GM19468 (cell line): ENCODE measurements at regions not wholly inside any gene's neighbourhood (a gene's known extent, or its start where the extent isn't known, plus 50 kb on each side); places are given as distances from the start of the nearest gene placed in this dataset.
A peak's percentile ranks its signal among the peaks of the same experiment; 100 is the strongest.

Experiments used
- ATAC-seq: cut with Tn5 transposase; IDR thresholded peaks from one replicate; pipeline ENCODE4 v1.9.1; 2021; ENCODE audit warnings: mild to moderate bottlenecking, moderate library complexity, moderate number of reproducible peaks; ENCODE audit not compliant: unreplicated experiment; ENCODE audit errors: extremely low read depth

DNA sequence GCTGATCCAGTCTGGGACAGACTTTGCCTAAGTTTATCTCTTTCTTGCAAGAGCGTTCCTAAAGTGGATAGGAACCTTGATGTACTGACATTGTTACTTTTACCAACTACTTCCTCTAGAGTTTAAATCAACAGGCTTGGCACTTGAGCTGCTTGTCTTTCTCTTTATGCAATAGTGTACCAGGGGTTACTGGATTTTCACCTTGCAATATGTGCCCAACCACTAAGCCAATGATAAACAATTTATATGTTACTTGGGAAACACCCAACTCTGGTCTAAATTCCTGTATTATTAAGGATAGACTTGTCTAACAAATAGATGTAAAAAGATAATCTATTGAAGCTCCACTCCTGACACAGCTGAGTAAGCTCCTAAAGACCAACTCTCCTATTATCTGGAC is 470.2 kb downstream of the SH2D4B start:
- ATAC-seq: no peak

DNA sequence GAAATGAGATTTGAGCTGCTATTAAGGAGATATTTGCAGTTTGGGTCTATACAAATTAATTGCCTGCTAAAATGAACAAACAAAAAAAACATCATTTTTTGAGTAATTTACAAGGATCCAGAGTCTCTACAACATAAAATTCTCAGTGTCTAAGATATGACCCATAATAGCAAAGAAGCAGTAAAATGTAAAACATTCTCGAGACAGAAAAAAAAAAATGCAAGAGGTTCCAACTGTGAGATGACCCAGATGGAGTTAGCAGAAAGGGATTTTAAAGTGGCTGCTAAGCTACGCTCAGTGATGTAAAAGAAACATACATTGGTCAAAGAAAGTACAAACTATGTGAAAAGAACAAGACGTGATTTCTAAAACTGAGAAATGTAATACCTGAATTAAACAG is 471.0 kb downstream of the SH2D4B start:
- ATAC-seq: no peak

DNA sequence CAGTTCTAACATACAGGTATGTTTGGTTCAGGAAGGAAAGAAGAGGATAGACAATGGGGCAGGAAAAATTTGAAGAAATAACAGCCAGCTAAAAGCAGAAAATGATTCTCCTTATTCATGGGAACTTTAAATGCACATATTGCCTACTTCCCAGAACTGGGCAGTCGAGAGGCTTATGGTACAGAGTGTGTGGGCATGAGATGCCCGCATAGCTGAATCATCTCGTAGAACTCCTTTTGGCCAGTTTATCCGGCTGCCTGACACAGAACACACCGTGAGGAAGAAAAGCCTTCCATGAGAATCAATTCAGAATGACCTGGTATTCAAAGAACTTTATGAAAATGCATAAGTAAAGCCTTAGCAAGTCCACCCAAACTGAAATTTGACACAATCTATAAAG is 471.6 kb downstream of the SH2D4B start:
- ATAC-seq: no peak

DNA sequence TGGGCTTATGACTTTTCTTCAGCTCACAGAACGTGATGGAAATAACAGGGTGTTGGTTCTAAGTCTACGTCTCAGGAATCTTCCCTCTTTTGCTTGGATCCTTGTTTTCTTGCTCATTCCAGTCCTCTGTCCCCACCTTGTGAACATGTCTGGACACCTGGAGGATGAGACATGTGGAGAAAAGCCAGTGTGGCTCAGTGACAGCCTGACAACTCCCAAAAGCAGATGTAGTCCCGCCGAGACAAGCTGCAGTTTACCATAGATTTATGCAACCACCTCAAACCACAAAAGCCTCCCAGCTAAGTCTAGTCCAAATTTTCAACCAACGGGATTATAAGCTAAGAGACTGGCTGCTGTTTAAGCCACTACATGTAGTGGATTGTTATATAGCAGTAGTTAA is 476.1 kb downstream of the SH2D4B start:
- no peak for ATAC-seq

DNA sequence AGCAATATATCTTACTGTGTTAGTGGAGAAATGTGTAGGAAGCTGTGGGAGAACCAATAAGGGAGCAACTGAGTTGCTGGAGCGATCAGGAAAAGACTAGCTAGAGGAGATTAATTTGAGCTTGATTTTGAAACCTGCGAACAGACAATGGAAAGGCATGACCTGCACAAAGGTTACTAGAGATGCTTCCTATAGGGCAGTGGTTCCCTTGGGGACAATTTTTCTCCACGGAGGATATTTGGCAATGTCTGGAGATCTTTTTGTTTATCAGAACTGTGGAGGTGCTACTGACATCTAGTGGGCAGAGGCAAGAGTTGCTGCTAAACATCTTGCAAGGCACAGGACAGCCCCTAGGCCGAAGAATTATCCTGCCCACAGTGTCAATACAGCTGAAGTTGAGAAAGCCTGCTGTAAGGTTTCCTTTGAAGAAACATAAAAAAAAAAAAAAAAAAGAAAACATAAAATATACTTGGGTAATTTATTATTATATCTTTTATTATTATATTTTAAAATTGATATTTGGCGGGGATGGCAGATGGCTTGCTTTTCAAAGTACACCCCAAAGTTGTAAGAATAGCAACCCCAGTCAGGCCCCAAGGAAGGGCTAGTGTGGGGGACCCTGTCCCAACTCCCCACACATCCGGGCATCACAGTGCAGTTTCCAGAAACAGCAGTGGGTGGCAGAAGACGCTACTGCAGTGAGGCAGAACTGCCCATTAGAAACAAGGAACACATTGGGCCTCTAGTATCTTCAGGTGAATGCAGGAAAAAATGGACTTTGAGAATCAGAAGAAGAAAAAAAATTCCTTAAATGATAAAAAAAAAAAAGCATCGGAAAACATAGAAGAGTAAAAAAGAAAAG is 481.6 kb downstream of the SH2D4B start:
- peak; percentile 53 for ATAC-seq

- ATAC-seq: no peak
These were observed 483.9 kb downstream of the SH2D4B start for GRCh38 chr10:81021428-81022129.

- ATAC-seq: no peak
These were observed 488.9 kb downstream of the SH2D4B start for GRCh38 chr10:81026591-81026990.

GRCh38 chr10:81027223-81027622 is 489.5 kb downstream of the SH2D4B start:
- no peak for ATAC-seq

DNA sequence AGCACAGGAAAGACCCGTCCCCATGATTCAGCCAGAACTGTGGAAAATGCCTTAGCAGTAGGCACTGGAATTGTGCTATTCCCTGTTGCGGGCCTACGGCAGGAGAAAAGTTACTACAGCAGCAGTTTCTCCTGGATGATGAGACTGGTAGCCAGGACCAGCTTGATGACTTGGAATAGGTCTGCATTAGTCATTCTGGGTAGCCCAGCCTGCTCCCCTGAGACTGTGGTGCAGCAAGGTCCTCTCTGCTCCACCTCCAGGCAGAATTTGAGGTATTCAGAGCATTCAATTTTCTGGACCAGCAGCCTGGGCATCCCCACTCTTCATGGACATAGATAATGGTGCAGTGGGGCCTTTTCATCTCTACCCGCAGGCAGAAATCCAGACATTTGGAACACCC is 490.0 kb downstream of the SH2D4B start:
- ATAC-seq: no peak

GRCh38 chr10:81031774-81032173 is 494.1 kb downstream of the SH2D4B start:
- ATAC-seq: peak; percentile 62

GRCh38 chr10:81034383-81034782 is 496.7 kb downstream of the SH2D4B start:
- no peak for ATAC-seq

DNA sequence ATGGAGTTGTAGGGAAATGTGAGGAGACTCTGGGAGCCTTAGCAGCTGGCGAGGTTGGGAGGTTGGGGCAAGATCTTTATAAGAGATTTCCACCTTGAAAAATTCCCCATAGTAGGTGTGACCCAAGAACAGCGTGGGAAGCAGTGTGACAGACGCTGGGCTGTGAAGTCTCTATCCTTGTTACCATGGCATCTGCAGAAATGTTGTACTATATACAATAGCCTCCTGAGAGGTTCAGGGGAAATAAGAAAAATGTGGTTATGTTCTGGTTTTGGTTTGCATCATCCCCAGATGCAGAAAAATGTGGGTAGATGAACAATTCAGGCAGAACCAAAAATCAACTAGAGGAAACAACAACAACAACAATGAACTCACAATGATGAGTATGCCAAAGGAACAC is 498.6 kb downstream of the SH2D4B start:
- ATAC-seq: peak; percentile 47

DNA sequence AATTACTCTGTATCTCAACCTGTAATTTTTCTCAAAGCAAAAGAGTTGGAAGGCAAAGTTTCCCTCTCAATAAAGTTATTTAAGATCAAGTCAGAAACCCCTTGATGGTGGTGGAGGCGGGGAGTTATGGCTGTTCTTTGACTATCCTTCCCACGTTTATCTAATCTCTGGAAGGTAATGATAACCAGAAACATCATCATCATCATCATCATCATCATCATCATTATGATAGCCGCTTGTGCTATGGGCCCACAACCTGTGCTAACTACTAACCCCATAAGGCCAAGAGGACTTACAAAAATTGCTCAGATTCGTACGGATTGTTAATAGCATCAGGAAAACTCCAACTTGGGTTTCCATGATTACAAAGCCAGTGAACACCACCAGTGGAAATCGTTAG is 502.3 kb downstream of the SH2D4B start:
- no peak for ATAC-seq

DNA sequence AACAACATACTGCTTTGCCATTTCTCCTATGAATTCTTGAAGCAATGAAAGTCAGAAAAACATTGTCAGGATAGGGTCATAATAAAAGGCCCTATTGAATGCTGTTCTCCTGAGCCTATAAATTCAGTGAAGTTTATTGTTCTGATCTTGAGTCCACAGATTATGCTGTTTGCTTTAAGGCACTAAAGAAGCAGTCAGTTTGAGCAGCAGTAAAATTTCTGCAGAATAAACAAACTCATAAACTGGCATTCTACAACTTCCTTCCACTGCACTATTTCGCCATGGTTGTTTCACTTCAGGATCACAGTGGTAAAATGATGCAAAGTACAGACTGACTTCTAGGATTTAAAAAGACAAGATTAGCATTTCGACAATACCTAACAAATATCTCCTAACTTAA is 503.2 kb downstream of the SH2D4B start:
- ATAC-seq: no peak

DNA sequence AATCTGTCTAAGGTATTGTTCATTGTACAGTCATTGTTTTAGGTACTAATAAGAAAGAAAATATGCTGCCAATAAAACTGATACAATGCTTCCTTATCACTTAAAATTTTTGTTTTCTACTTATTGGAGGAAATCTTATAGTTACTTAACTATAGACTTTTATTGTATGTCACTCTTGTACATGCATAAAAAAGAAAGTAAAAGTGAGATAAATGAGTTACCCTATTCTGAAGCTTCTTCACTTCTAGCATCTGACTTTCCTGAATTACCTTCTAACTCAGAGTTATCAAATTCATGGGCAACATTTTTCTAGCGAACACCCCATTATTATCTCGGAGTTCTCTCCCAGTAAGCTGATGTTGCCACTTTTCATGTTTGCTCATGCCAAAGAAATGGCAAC is 504.9 kb downstream of the SH2D4B start:
- ATAC-seq: no peak

- no peak for ATAC-seq
These were observed 527.8 kb downstream of the SH2D4B start for GRCh38 chr10:81065474-81065873.

- ATAC-seq: no peak
These were observed 530.8 kb downstream of the SH2D4B start for GRCh38 chr10:81068460-81068859.

DNA sequence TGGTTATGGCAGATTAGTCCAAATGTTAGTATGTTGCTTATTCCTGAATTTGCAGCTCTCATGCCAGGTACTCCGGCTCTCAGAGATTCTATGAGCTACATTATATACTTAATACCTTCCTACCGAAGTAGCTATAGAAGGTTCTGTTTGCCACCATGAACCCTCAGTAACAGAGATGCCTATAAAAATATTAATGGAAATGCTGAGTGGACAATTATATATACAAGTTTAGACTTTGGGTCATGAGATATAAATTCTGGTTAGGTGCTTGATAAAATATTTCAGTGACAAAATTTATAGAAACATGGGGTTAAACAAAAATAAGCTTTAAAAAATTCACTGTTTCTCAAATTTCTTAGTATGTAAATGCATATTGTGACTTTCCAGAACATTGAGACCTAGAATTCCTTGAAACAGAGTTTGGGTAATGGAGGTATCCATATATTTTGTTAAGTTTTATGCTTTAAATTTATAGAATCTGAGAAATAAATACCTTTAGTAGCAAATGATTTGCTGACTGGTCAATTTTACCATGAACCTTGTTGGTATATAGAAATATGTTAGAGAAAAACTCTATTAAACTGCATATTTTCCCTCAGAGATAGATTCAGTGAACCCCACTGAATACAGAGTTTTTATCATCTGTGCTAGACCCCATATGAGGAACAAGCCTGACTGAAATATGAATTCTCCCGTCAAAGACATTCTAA is 533.5 kb downstream of the SH2D4B start:
- no peak for ATAC-seq

GRCh38 chr10:81073155-81073554 is 535.5 kb downstream of the SH2D4B start:
- ATAC-seq: no peak

DNA sequence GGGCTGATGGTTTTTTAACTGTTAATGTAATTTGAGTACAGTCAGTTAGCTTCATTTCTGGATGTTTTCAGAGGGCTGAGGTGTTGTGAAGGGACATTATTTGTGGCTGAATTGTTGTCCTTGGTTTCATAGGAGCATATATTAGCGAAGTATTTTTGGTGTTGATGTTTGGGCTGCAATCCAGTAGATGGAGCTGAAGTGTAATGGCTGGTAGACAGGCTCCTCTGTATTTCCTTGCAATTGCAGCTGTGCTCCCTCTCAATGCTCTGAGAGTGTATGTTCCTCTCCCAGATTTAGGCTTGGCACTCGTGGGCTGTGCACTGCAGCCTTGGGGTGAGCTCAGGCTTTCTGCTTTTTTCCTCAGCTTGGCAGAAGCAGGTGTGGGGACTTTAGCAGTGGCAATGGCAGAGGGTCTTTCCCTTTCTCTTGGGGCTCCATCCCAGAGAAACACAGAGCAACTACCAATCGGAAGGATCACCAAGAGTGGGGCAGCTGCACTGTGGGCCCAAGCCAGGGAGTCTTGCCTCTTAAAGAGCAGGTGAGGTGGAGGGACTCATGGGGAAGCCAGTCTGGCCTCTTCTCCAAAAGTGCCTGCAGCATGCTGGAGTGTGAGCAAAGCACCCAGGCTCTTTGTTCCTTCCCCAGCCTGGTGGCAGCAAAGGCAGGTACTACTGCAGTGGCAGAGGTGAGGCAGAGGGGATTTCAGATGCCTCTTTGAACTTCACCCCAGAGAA is 544.4 kb downstream of the SH2D4B start:
- ATAC-seq: no peak
